ENCODE measurements at regions not wholly inside any gene's neighbourhood (a gene's known extent, or its start where the extent isn't known, plus 50 kb on each side); places are given as distances from the start of the nearest gene placed in this dataset.
"Not testable (repeated sequence)": the region's sequence is repeated elsewhere in the genome, so short reads cannot be mapped to it uniquely, and the experiment has no call there.

DNA sequence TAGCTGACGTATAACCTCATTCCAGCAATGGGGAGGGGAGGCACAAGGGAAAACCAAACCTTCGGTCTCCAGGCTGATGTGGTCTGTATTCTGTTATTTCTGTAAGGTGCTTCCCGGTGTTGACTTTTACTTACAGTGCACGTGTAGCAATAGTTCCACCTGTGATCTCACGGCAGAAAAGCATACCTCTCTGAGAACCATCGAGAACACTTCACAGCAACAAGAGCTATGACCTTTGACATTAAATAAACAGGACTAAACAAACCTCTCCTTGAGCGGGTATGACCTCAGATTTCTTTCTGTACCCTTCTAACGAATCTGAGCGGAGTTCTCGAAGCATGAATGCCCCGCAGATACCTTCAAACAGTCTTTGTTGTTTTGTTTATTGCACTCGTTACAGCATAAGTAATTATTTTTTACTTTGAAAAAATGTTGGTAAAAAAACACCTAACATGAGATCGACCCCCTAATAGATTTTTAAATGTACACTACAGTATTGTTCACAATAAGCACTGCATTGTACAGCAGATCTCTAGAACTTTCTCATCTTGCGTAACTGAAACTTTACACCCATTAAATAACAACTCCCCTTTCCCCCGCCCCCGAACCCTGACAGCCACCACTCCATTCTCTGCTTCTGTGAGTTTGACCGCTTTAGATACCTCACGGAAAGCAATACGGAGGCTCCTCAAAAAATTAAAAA is 282.3 kb downstream of the GATA3 start:
- FAIRE-seq: no peak
- no peak for DNase-seq (ENCODE audit: low spot score)

GRCh38 chr10:8337332-8337651 is 282.8 kb downstream of the GATA3 start:
- FAIRE-seq (no peak), DNase-seq (ENCODE audit: low spot score) (no peak)

DNA sequence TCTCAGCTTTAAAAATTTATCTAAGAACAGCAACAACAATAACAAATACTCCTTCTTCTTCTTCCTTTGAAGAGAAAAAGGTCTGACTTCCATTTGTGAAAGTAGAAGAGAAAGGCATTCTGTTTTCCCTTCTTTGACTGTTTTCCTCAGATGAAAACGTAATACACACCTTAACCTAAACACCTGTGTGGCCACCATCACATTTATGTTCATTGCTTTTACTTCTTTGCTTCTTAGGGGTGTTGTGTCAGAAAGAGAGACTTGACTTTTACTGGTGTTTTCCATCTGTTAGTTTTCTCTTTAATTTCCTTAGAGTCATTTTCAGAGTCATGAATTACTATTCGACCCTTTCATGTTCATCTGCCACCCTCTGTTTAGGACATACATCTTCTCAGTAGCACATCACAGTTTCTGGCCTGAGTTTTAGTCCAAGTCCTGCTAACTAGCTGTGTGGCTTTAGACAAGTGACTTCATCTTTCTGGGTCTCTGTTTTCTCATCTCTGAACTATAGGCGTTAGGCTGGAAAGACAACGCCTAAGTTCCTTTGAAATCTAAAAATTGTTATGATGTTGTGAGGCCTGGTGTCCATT is 283.8 kb downstream of the GATA3 start:
- DNase-seq (ENCODE audit: low spot score) (no peak), FAIRE-seq (no peak)

- DNase-seq (ENCODE audit: low spot score) (no peak), FAIRE-seq (no peak)
Observed at GRCh38 chr10:8344756-8345155, 290.3 kb downstream of the GATA3 start.

GRCh38 chr10:8346861-8347260 is 292.4 kb downstream of the GATA3 start:
- no peak for DNase-seq (ENCODE audit: low spot score)
- FAIRE-seq: no peak

- not testable (repeated sequence) for FAIRE-seq; DNase-seq (ENCODE audit: low spot score)
Observed at GRCh38 chr10:8347614-8348013, 293.1 kb downstream of the GATA3 start.

DNA sequence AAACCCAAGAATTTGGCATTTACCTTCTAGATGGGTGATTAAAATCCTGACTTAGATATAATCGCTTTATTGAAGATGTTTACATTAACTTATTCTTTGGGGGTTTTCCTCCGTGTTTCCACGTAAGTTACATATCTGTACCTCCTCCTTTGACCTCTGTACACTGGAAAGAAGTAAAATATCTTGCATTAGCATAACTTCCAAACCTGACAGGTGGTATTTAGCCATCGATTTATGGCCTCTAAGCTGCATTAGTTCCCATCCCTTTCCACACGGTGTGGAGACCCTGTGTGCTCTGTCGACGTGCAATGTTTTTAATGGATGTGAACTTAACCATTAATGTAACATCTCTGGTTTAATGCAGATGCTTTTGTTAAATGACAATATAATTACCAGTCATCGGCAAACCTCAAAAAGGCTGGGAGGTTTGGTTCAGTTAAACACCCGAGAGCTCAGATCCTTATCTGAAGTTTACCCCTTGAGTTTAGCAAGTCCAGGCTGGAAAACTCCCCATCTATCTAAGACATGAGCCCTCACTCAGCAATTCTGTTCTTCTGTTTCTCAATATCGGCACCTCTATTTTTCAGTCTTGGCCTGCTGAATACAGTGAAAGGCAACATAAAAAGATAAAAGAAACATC is 295.2 kb downstream of the GATA3 start:
- no peak for FAIRE-seq

GRCh38 chr10:8350250-8350967 is 295.9 kb downstream of the GATA3 start:
- FAIRE-seq (no peak), DNase-seq (ENCODE audit: low spot score) (no peak)

More for the DNA sequence above, 295.2 kb downstream of the GATA3 start:
- no peak for DNase-seq (ENCODE audit: low spot score)

- no peak for DNase-seq (ENCODE audit: low spot score)
- no peak for FAIRE-seq
Observed at GRCh38 chr10:8352171-8353075, 297.9 kb downstream of the GATA3 start.

GRCh38 chr10:8356283-8356682 is 301.8 kb downstream of the GATA3 start:
- no peak for FAIRE-seq
- DNase-seq (ENCODE audit: low spot score): no peak

DNA sequence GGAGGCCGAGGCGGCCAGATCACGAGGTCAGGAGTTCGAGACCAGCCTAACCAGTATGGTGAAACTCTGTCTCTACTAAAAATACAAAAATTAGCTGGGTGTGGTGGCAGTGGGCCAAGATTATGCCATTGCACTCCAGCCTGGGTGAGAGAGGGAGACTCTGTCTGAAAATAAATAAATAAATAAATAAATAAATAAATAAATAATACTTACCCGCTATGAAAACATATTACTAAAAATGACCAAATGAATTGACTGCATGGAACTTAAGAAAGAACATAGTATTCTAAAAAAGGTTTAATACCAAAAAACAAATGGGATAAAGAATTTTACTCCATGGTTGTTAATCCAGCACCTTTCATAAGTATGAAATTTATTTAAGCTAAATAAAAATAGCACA is 305.0 kb downstream of the GATA3 start:
- FAIRE-seq (no peak), DNase-seq (ENCODE audit: low spot score) (no peak)

GRCh38 chr10:8360365-8360764 is 305.9 kb downstream of the GATA3 start:
- DNase-seq (ENCODE audit: low spot score) (no peak), FAIRE-seq (no peak)

DNA sequence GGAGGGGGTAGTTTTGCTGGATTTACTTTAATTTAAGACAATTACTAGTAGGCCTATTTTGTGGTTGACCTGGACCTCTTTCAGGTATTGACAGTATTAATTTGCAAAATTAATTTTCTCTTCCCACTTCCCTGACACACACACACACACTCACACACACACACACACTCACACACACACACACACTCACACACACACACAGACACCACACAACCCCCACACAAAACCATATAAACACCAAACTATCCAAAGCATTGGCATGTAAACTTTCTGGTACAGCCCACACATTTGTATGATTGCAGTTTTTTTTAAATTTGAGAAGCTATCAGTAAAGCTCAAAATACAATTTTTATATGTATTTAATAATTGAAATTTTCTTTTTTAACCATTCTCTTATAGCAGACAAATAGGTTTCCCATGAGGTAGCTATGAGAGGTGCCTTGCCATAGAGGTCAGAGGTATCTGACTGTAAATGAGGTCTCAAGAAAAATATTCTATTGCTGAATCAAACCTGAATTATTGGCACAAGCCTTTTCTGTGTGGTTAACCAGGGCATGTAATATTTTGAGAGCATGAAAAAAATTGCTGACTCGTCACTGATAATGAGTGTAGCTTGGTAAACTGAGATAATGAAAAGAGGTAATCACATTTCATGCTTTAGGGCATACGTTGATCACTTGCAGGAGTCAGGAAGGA is 306.5 kb downstream of the GATA3 start:
- no peak for DNase-seq (ENCODE audit: low spot score)
- no peak for FAIRE-seq

DNA sequence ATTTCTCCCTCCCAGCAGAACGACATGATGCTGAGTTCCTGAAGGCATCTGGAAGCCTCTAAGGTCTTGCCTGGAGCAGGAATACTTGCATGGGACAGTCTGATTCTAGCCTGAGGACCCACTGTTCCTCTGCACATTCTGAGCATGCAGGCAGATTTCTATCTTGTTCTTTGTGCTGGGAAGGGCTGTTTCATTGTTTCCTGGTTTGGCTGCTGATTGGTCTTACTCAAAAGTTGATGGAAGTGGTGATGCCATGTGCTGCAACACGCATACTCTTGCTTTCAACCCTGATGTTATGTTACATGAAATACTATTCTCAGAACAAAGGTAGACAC is 307.0 kb downstream of the GATA3 start:
- DNase-seq (ENCODE audit: low spot score): no peak
- no peak for FAIRE-seq

GRCh38 chr10:8365935-8366911 is 311.7 kb downstream of the GATA3 start:
- peak; percentile 46 for FAIRE-seq

GRCh38 chr10:8367672-8368411 is 313.4 kb downstream of the GATA3 start:
- not testable (repeated sequence) for DNase-seq (ENCODE audit: low spot score); FAIRE-seq

More at GRCh38 chr10:8365935-8366911, 311.7 kb downstream of the GATA3 start:
- peak; percentile 65 for DNase-seq (ENCODE audit: low spot score)

DNA sequence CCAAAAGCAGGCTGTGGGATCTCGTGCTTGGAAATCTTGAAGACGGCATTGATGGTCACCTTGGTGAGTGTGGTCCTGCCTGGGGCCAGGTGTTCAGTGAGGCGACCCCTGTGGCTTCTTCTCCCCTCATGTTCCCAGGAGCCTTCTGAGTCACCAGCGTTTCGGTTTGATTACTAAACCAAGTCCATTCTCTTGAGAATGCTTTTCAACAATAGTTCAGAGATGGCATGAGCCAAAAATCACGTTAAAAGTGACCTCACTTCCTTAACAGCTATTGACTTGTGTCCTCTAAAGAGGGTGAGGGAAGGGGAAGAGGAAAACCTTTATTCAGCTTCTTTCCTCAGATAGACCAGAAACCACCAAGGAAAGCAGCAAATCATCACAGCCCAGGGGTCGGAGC is 315.2 kb downstream of the GATA3 start:
- DNase-seq (ENCODE audit: low spot score): peak; percentile 38
- no peak for FAIRE-seq

DNA sequence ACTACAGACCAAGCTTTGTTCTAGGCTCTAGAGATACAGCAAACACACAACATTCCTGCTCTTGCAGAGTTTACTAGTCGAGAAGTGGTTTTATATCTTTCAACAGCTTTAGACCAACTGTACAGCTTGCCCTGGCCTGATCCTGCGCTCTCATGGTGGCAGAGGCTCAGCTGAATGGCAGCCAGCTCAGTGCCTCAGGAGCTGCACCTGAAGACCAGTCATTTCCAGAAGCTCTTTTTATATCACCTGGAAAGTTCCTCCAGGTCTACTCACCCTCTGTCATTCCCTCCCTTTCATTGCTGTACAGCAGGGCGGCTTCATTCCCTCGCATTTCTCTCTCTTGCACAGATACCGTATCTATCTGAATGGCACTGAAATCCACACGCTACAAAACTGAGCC is 319.8 kb downstream of the GATA3 start:
- DNase-seq (ENCODE audit: low spot score) (no peak), FAIRE-seq (no peak)

DNA sequence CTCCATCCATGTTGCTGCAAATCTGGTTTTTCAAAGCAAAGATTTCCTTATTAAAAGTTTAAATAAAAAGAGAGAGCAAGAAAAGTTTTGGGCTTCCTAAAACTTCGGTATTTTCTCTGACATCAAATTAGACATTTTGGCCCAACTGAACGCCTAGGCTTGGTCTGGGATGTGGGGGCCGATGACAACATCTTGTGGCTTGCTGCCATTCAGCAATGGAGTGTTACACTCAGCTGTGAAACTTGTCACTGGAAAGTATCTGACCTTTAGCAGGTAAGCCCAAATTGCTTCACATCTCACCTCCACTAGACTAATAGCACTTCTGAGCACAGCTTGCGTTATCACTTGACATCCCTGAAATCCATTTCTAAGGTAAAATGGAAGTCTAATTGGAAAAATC is 320.6 kb downstream of the GATA3 start:
- no peak for FAIRE-seq

More for the DNA sequence above, 320.6 kb downstream of the GATA3 start:
- no peak for DNase-seq (ENCODE audit: low spot score)

All from RCC 7860 (cell line).